ENCODE measurements at regions not wholly inside any gene's neighbourhood (a gene's known extent, or its start where the extent isn't known, plus 50 kb on each side); places are given as distances from the start of the nearest gene placed in this dataset.

DNA sequence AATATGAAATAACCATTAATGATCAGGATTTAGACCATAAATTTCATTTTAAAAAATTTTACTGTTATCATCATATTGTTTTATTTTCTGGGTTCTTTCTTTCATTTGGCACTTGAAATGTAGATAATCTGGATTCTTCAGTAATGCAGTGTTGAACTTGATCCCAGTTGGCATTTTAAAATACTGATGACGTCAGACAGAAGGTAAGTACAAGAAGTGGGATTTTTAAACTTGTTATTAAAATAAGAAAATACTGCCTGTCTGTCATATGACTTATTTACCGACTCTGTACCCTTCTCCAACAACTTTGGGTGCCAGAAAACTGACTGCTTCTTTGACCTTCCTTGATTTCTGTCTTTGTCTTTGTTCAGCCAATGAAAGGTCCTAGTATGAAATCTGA, 415.1 kb upstream of the NEGR1 start:
- no peak overlapping the region for H2AK5ac ChIP-seq (ENCODE audit: low read length)
- H3K23ac ChIP-seq (ENCODE audit: low read length), result no peak overlapping the region
- no peak overlapping the region for H3K4me3 ChIP-seq (ENCODE audit: low read length)
- H3K36me3 ChIP-seq (ENCODE audit: control insufficient read depth, insufficient read depth, low read length), result no peaks in the 10 kb centered on the region
- no peak overlapping the region for H3K9ac ChIP-seq (ENCODE audit: low read length)
- no peak overlapping the region for H3K27ac ChIP-seq (ENCODE audit: low read depth, low read length)
- H3K4me2 ChIP-seq (ENCODE audit: low read length), result no peak overlapping the region
- H2BK5ac ChIP-seq (ENCODE audit: low read length), result no peak overlapping the region
- no peaks in the 10 kb centered on the region for H3K4me1 ChIP-seq (ENCODE audit: control insufficient read depth, low read depth, low read length)
- H2BK15ac ChIP-seq (replicated peaks; ENCODE audit: low read depth), result no peak overlapping the region
- H2BK120ac ChIP-seq (ENCODE audit: low read depth, low read length), result no peak overlapping the region
- no peak overlapping the region for H3K56ac ChIP-seq (ENCODE audit: low read length)
- H3K18ac ChIP-seq (ENCODE audit: low read length), result no peak overlapping the region
- no peak overlapping the region for H4K8ac ChIP-seq (ENCODE audit: low read depth, low read length)
- no peak for DNase-seq
- no peak overlapping the region for H4K5ac ChIP-seq (ENCODE audit: low read length)
- no CpG with 5 or more reads among the region's 2 CpGs for WGBS (ENCODE audit: extremely low coverage, insufficient coverage, low lambda C conversion rate)
- no peaks in the 10 kb centered on the region for H3K79me2 ChIP-seq (ENCODE audit: control insufficient read depth, insufficient read depth, low read length)
- H3K4ac ChIP-seq (ENCODE audit: low read depth, low read length), result no peak overlapping the region
- H3K79me1 ChIP-seq (ENCODE audit: low read length), result no peaks in the 10 kb centered on the region
- no peaks in the 10 kb centered on the region for H3K27me3 ChIP-seq (ENCODE audit: insufficient read depth, low read length, poor library complexity)

GRCh38 chr1:72693899-72694298, 411.6 kb upstream of the NEGR1 start:
- WGBS (ENCODE audit: extremely low coverage, insufficient coverage, low lambda C conversion rate), result no CpG with 5 or more reads among the region's 1 CpG

DNA sequence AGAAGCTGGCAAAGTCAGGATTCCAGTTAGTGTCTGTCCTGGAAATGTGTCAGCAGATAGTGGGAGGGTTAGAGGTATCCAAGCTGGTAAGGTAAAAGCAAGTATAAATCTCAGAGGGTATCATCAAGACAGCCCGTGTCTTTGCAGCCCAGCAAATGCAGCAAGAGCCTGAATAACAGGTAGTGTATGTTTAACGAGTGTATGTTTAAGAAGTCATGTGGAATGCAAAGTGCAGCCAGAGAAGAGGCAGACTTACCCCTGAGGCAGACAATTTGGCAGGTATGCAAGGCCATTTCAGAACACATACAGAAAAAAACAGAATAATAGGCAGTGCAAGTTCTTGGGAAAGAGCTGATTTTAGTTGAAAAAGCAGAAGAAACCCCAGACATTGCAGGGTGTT, 411.0 kb upstream of the NEGR1 start:
- Histone ChIP-seq H3K9ac (ENCODE audit: low read length) (no peak overlapping the region), H3K27me3 (ENCODE audit: insufficient read depth, low read length, poor library complexity) (no peaks in the 10 kb centered on the region), H3K79me2 (ENCODE audit: control insufficient read depth, insufficient read depth, low read length) (no peaks in the 10 kb centered on the region), H3K4me1 (ENCODE audit: control insufficient read depth, low read depth, low read length) (no peaks in the 10 kb centered on the region), H3K27ac (ENCODE audit: low read depth, low read length) (no peak overlapping the region), H2BK15ac (replicated peaks; ENCODE audit: low read depth) (no peak overlapping the region), H2BK120ac (ENCODE audit: low read depth, low read length) (no peak overlapping the region), H3K23ac (ENCODE audit: low read length) (no peak overlapping the region), H2BK5ac (ENCODE audit: low read length) (no peak overlapping the region), H3K79me1 (ENCODE audit: low read length) (no peaks in the 10 kb centered on the region), H3K56ac (ENCODE audit: low read length) (no peak overlapping the region), H2AK5ac (ENCODE audit: low read length) (no peak overlapping the region), H4K5ac (ENCODE audit: low read length) (no peak overlapping the region), H3K18ac (ENCODE audit: low read length) (no peak overlapping the region), H3K4me2 (ENCODE audit: low read length) (no peak overlapping the region), H3K4ac (ENCODE audit: low read depth, low read length) (no peak overlapping the region), H3K4me3 (ENCODE audit: low read length) (no peak overlapping the region), H3K36me3 (ENCODE audit: control insufficient read depth, insufficient read depth, low read length) (no peaks in the 10 kb centered on the region), H4K8ac (ENCODE audit: low read depth, low read length) (no peak overlapping the region)
- WGBS (ENCODE audit: extremely low coverage, insufficient coverage, low lambda C conversion rate), result no CpG with 5 or more reads among the region's 2 CpGs
- no peak for DNase-seq

More at GRCh38 chr1:72693899-72694298, 411.6 kb upstream of the NEGR1 start:
- Histone ChIP-seq H3K4me2 (ENCODE audit: low read length) (no peak overlapping the region), H4K5ac (ENCODE audit: low read length) (no peak overlapping the region), H2BK120ac (ENCODE audit: low read depth, low read length) (no peak overlapping the region), H3K4ac (ENCODE audit: low read depth, low read length) (no peak overlapping the region), H2AK5ac (ENCODE audit: low read length) (no peak overlapping the region), H3K27ac (ENCODE audit: low read depth, low read length) (no peak overlapping the region), H3K36me3 (ENCODE audit: control insufficient read depth, insufficient read depth, low read length) (no peaks in the 10 kb centered on the region), H3K4me1 (ENCODE audit: control insufficient read depth, low read depth, low read length) (no peaks in the 10 kb centered on the region), H3K79me1 (ENCODE audit: low read length) (no peaks in the 10 kb centered on the region), H3K4me3 (ENCODE audit: low read length) (no peak overlapping the region), H2BK15ac (replicated peaks; ENCODE audit: low read depth) (no peak overlapping the region), H4K8ac (ENCODE audit: low read depth, low read length) (no peak overlapping the region), H3K18ac (ENCODE audit: low read length) (no peak overlapping the region), H3K9ac (ENCODE audit: low read length) (no peak overlapping the region), H3K79me2 (ENCODE audit: control insufficient read depth, insufficient read depth, low read length) (no peaks in the 10 kb centered on the region), H3K27me3 (ENCODE audit: insufficient read depth, low read length, poor library complexity) (no peaks in the 10 kb centered on the region), H2BK5ac (ENCODE audit: low read length) (no peak overlapping the region), H3K56ac (ENCODE audit: low read length) (no peak overlapping the region), H3K23ac (ENCODE audit: low read length) (no peak overlapping the region)
- no peak for DNase-seq

- Histone ChIP-seq H3K9ac (ENCODE audit: low read length) (no peak overlapping the region), H2BK120ac (ENCODE audit: low read depth, low read length) (no peak overlapping the region), H3K27me3 (ENCODE audit: insufficient read depth, low read length, poor library complexity) (no peaks in the 10 kb centered on the region), H3K79me2 (ENCODE audit: control insufficient read depth, insufficient read depth, low read length) (no peaks in the 10 kb centered on the region), H3K23ac (ENCODE audit: low read length) (no peak overlapping the region), H3K79me1 (ENCODE audit: low read length) (no peaks in the 10 kb centered on the region), H3K56ac (ENCODE audit: low read length) (no peak overlapping the region), H2BK5ac (ENCODE audit: low read length) (no peak overlapping the region), H3K18ac (ENCODE audit: low read length) (no peak overlapping the region), H3K27ac (ENCODE audit: low read depth, low read length) (no peak overlapping the region), H2BK15ac (replicated peaks; ENCODE audit: low read depth) (no peak overlapping the region), H3K4me2 (ENCODE audit: low read length) (no peak overlapping the region), H4K8ac (ENCODE audit: low read depth, low read length) (no peak overlapping the region), H3K36me3 (ENCODE audit: control insufficient read depth, insufficient read depth, low read length) (no peaks in the 10 kb centered on the region), H4K5ac (ENCODE audit: low read length) (no peak overlapping the region), H3K4me1 (ENCODE audit: control insufficient read depth, low read depth, low read length) (no peaks in the 10 kb centered on the region), H3K4ac (ENCODE audit: low read depth, low read length) (no peak overlapping the region), H2AK5ac (ENCODE audit: low read length) (no peak overlapping the region), H3K4me3 (ENCODE audit: low read length) (no peak overlapping the region)
- peak; percentile 12 for DNase-seq
Measured at GRCh38 chr1:72690871-72691270, 408.5 kb upstream of the NEGR1 start.

DNA sequence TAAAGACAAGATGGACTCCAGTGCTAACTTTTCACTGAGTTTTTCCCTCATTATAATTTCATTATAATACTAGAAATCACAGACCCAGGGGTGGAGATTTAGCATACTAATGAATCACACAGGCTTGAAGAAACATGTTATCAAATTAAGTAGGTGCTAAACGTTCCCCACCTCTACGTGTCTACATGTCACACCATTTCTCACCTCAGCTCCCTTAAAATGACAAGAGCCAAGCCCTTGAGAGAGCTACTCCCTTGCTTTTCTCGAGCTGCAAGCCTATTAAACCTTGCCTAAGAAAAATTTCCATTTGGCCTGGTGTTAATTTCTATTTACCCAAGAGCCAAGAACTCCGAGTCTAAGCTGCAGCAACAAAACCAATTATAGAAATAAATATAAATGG, 396.3 kb upstream of the NEGR1 start:
- H2BK15ac ChIP-seq (replicated peaks; ENCODE audit: low read depth), result no peak overlapping the region
- no peaks in the 10 kb centered on the region for H3K36me3 ChIP-seq (ENCODE audit: control insufficient read depth, insufficient read depth, low read length)
- no peaks in the 10 kb centered on the region for H3K79me2 ChIP-seq (ENCODE audit: control insufficient read depth, insufficient read depth, low read length)
- no peak overlapping the region for H3K18ac ChIP-seq (ENCODE audit: low read length)
- no peak overlapping the region for H4K8ac ChIP-seq (ENCODE audit: low read depth, low read length)
- H4K5ac ChIP-seq (ENCODE audit: low read length), result no peak overlapping the region
- no peak overlapping the region for H3K27ac ChIP-seq (ENCODE audit: low read depth, low read length)
- peaks cover 4% of the 10 kb centered on the region for H3K4me1 ChIP-seq (ENCODE audit: control insufficient read depth, low read depth, low read length)
- H3K4ac ChIP-seq (ENCODE audit: low read depth, low read length), result no peak overlapping the region
- H2BK5ac ChIP-seq (ENCODE audit: low read length), result no peak overlapping the region
- H3K27me3 ChIP-seq (ENCODE audit: insufficient read depth, low read length, poor library complexity), result no peaks in the 10 kb centered on the region
- H3K56ac ChIP-seq (ENCODE audit: low read length), result no peak overlapping the region
- H2BK120ac ChIP-seq (ENCODE audit: low read depth, low read length), result no peak overlapping the region
- no peaks in the 10 kb centered on the region for H3K79me1 ChIP-seq (ENCODE audit: low read length)
- H3K4me3 ChIP-seq (ENCODE audit: low read length), result no peak overlapping the region
- peak; percentile 47 for DNase-seq
- H2AK5ac ChIP-seq (ENCODE audit: low read length), result no peak overlapping the region
- no peak overlapping the region for H3K23ac ChIP-seq (ENCODE audit: low read length)
- no CpG with 5 or more reads among the region's 4 CpGs for WGBS (ENCODE audit: extremely low coverage, insufficient coverage, low lambda C conversion rate)
- H3K9ac ChIP-seq (ENCODE audit: low read length), result no peak overlapping the region
- H3K4me2 ChIP-seq (ENCODE audit: low read length), result no peak overlapping the region

GRCh38 chr1:72670902-72671301, 388.6 kb upstream of the NEGR1 start:
- no peaks in the 10 kb centered on the region for H3K4me1 ChIP-seq (ENCODE audit: control insufficient read depth, low read depth, low read length)
- H3K27me3 ChIP-seq (ENCODE audit: insufficient read depth, low read length, poor library complexity), result no peaks in the 10 kb centered on the region

More at GRCh38 chr1:72670902-72671301, 388.6 kb upstream of the NEGR1 start:
- H3K4ac ChIP-seq (ENCODE audit: low read depth, low read length), result no peak overlapping the region
- no peaks in the 10 kb centered on the region for H3K79me1 ChIP-seq (ENCODE audit: low read length)
- no peak overlapping the region for H2BK5ac ChIP-seq (ENCODE audit: low read length)
- H3K9ac ChIP-seq (ENCODE audit: low read length), result no peak overlapping the region
- H3K4me3 ChIP-seq (ENCODE audit: low read length), result no peak overlapping the region
- no peak overlapping the region for H2BK15ac ChIP-seq (replicated peaks; ENCODE audit: low read depth)
- no peak overlapping the region for H3K56ac ChIP-seq (ENCODE audit: low read length)
- H3K4me2 ChIP-seq (ENCODE audit: low read length), result no peak overlapping the region
- H3K23ac ChIP-seq (ENCODE audit: low read length), result no peak overlapping the region
- H3K27ac ChIP-seq (ENCODE audit: low read depth, low read length), result no peak overlapping the region
- no peak overlapping the region for H2BK120ac ChIP-seq (ENCODE audit: low read depth, low read length)
- no peak overlapping the region for H4K5ac ChIP-seq (ENCODE audit: low read length)
- no peak overlapping the region for H2AK5ac ChIP-seq (ENCODE audit: low read length)
- no peaks in the 10 kb centered on the region for H3K79me2 ChIP-seq (ENCODE audit: control insufficient read depth, insufficient read depth, low read length)
- no peak overlapping the region for H4K8ac ChIP-seq (ENCODE audit: low read depth, low read length)
- no CpG with 5 or more reads among the region's 2 CpGs for WGBS (ENCODE audit: extremely low coverage, insufficient coverage, low lambda C conversion rate)
- peak; percentile 32 for DNase-seq
- no peak overlapping the region for H3K18ac ChIP-seq (ENCODE audit: low read length)
- H3K36me3 ChIP-seq (ENCODE audit: control insufficient read depth, insufficient read depth, low read length), result no peaks in the 10 kb centered on the region

All from mesendoderm (in vitro differentiated cells).